ENCODE measurements at regions not wholly inside any gene's neighbourhood (a gene's known extent, or its start where the extent isn't known, plus 50 kb on each side); places are given as distances from the start of the nearest gene placed in this dataset.

DNA sequence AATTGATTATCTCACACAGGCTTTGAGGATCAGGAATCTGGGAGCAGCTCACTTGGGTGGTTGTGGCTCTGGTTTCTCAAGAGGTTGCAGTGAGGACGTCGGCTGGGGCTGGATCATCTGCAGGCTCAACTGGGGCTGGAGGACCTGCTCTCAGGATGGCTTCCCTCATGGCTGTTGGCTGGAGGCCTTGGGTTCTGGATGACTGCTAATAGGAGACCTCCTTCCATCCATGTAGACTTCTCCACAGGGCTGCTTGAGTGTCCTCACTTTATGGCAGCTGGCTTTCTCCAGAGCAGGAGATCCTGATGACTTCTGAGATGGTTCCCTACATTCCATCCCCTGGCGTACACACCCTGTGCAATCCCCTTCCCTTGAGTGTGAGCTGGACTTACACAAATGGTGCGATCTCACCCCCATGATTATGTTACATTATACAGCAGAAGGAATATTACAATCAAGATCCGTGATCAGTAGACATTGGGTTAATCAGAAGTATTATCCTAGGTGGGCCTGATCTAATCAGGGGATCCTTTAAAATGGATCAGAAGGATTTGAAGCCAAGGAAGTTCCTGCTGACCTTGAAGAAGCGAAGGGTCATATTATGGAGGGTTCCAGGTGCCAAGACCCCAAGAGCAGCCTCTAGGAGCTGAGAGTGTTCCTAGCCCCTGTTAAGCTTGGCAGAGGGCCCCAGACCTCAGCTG is 122.2 kb downstream of the CXCL12 start:
- WGBS, 2 donors = 74 to 85% methylated on average over 6 of the region's 6 CpGs
- DNase-seq (ENCODE audit: low spot score in 2 of 2) = no peak
- intact Hi-C loops (cut with DNase I; ENCODE audit: low total_unique reads) = no loop called here
- TF ChIP-seq, protein P1, sequence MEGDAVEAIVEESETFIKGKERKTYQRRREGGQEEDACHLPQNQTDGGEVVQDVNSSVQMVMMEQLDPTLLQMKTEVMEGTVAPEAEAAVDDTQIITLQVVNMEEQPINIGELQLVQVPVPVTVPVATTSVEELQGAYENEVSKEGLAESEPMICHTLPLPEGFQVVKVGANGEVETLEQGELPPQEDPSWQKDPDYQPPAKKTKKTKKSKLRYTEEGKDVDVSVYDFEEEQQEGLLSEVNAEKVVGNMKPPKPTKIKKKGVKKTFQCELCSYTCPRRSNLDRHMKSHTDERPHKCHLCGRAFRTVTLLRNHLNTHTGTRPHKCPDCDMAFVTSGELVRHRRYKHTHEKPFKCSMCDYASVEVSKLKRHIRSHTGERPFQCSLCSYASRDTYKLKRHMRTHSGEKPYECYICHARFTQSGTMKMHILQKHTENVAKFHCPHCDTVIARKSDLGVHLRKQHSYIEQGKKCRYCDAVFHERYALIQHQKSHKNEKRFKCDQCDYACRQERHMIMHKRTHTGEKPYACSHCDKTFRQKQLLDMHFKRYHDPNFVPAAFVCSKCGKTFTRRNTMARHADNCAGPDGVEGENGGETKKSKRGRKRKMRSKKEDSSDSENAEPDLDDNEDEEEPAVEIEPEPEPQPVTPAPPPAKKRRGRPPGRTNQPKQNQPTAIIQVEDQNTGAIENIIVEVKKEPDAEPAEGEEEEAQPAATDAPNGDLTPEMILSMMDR (IDR thresholded peaks at IDR 0.05) = no peak
- no peak for TF ChIP-seq POLR2A (IDR thresholded peaks at IDR 0.05)
- H3K4me3 ChIP-seq (ENCODE audit: low read depth, poor library complexity, severe bottlenecking) = no peak overlapping the region

- intact Hi-C loops (cut with DNase I; ENCODE audit: low total_unique reads) = no loop called here
- H3K4me3 ChIP-seq (ENCODE audit: low read depth, poor library complexity, severe bottlenecking) = no peak overlapping the region
- TF ChIP-seq, protein P1 (IDR thresholded peaks at IDR 0.05) = no peak
- no peak for TF ChIP-seq POLR2A (IDR thresholded peaks at IDR 0.05)
- no peak for DNase-seq (ENCODE audit: low spot score in 2 of 2)
- 39 to 59% methylated on average over 6 to 7 of the region's 7 CpGs for WGBS, 2 donors
Observed at GRCh38 chr10:44261710-44262455, 123.0 kb downstream of the CXCL12 start.

- no peak for DNase-seq (ENCODE audit: low spot score in 2 of 2)
- intact Hi-C loops (cut with DNase I; ENCODE audit: low total_unique reads) = no loop called here
- WGBS, 2 donors = 64 to 67% methylated on average over 14 to 16 of the region's 16 CpGs
- no peak overlapping the region for H3K4me3 ChIP-seq (ENCODE audit: low read depth, poor library complexity, severe bottlenecking)
- TF ChIP-seq, protein P1 (IDR thresholded peaks at IDR 0.05) = no peak
- no peak for TF ChIP-seq POLR2A (IDR thresholded peaks at IDR 0.05)
Observed at GRCh38 chr10:44261296-44261695, 123.6 kb downstream of the CXCL12 start.

DNA sequence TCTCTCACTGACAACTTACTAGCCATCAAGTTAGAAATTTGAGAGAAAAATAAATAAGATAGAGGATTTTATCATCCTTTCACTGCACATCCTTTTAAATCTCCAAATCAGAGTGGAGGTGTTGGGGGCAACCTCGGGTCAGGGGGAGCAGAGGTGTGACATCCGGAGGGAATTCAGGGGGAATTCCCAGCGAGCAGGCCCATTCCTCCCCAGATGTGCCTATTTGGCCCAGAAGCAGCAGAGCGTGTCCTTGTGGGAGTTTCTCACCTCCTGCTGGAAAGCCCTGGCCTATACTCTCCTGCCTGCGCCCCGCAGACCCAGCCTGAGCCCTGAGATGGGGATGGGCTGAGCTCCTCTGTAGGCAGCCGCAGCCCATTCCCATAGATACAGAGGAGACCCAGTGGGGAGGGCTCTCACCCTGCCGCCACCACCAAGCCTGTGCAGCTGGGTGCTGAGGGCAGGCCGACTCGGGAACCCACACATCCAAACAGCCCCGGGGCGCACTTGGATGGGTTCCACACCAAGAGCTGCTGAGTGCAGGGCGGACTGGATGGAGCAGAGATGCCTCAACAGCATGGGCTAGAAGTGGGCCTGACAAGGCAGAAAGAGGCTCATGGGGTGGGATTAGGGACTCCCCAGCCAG is 124.5 kb downstream of the CXCL12 start:
- no peak for DNase-seq (ENCODE audit: low spot score in 2 of 2)
- intact Hi-C loops (cut with DNase I; ENCODE audit: low total_unique reads) = no loop called here
- H3K4me3 ChIP-seq (ENCODE audit: low read depth, poor library complexity, severe bottlenecking) = no peak overlapping the region
- TF ChIP-seq, protein P1 (IDR thresholded peaks at IDR 0.05) = no peak
- no peak for TF ChIP-seq POLR2A (IDR thresholded peaks at IDR 0.05)
- 79 to 81% methylated on average over 12 to 13 of the region's 13 CpGs for WGBS, 2 donors

GRCh38 chr10:44259090-44259874 is 125.6 kb downstream of the CXCL12 start:
- intact Hi-C loops (cut with DNase I; ENCODE audit: low total_unique reads) = no loop called here
- 64 to 69% methylated on average over 7 of the region's 7 CpGs for WGBS, 2 donors

More at GRCh38 chr10:44259090-44259874, 125.6 kb downstream of the CXCL12 start:
- H3K4me3 ChIP-seq (ENCODE audit: low read depth, poor library complexity, severe bottlenecking) = no peak overlapping the region
- TF ChIP-seq, protein P1 (IDR thresholded peaks at IDR 0.05) = peak in 1 of 3 donors; percentile 47
- no peak for TF ChIP-seq POLR2A (IDR thresholded peaks at IDR 0.05)
- DNase-seq (ENCODE audit: low spot score in 2 of 2) = no peak
